OCI-LY1 (cell line): ENCODE measurements at regions not wholly inside any gene's neighbourhood (a gene's known extent, or its start where the extent isn't known, plus 50 kb on each side); places are given as distances from the start of the nearest gene placed in this dataset.

ENCODE experiments used
- H2AFZ ChIP-seq: fragments of 200-600 bp; sonication (generic), shearing (Covaris generic); 2 replicates; pipeline ENCODE4 v1.6.0; 2014; ENCODE audit warnings: antibody characterized with exemption, mild to moderate bottlenecking, low read length
- H3F3A ChIP-seq: fragments of 200-600 bp; sonication (generic), shearing (Covaris generic); 2 replicates; pipeline ENCODE4 v1.6.0; 2014; ENCODE audit warnings: mild to moderate bottlenecking, antibody characterized with exemption, low read length, moderate library complexity; ENCODE audit not compliant: insufficient read depth
- H3K27ac ChIP-seq: fragments of 200-600 bp; sonication (generic); 2 replicates; pipeline ENCODE4 v1.5.1; 2014; ENCODE audit warnings: low read length, mixed run types, mild to moderate bottlenecking, low read depth; ENCODE audit not compliant: poor library complexity, severe bottlenecking
- H3K27me3 ChIP-seq: fragments of 200-600 bp; sonication (generic); 2 replicates; pipeline ENCODE4 v1.6.0; 2014; ENCODE audit warnings: antibody characterized with exemption, mild to moderate bottlenecking, low read length, moderate library complexity; ENCODE audit not compliant: insufficient read depth
- H3K36me3 ChIP-seq: fragments of 200-600 bp; sonication (generic); 2 replicates; pipeline ENCODE4 v1.6.1; 2014; ENCODE audit warnings: mild to moderate bottlenecking, antibody characterized with exemption, low read length, moderate library complexity, mixed read lengths; ENCODE audit not compliant: insufficient read depth
- H3K4me1 ChIP-seq: fragments of 200-600 bp; sonication (generic); 2 replicates; pipeline ENCODE4 v1.5.1; 2014; ENCODE audit warnings: mild to moderate bottlenecking, low read length, moderate library complexity; ENCODE audit not compliant: insufficient read depth, severe bottlenecking
- H3K4me2 ChIP-seq: fragments of 200-600 bp; sonication (generic), shearing (Covaris generic); 2 replicates; pipeline ENCODE4 v1.6.1; 2014; ENCODE audit warnings: low read length
- H3K4me3 ChIP-seq: fragments of 200-600 bp; sonication (generic); 2 replicates; pipeline ENCODE4 v1.5.1; 2014; ENCODE audit warnings: low read length, low read depth, mild to moderate bottlenecking, mixed read lengths; ENCODE audit not compliant: poor library complexity, severe bottlenecking
- H3K79me2 ChIP-seq: fragments of 200-600 bp; shearing (Covaris generic); 2 replicates; pipeline ENCODE4 v1.6.1; 2016; ENCODE audit warnings: mixed run types, low read length, mixed read lengths; ENCODE audit not compliant: insufficient read depth
- H3K9ac ChIP-seq: fragments of 200-600 bp; sonication (generic), shearing (Covaris generic); 2 replicates; pipeline ENCODE4 v1.6.1; 2014; ENCODE audit warnings: mild to moderate bottlenecking, low read length, mixed read lengths
- H3K9me2 ChIP-seq: fragments of 200-600 bp; sonication (generic), shearing (Covaris generic); 2 replicates; pipeline ENCODE4 v1.6.1; 2014; ENCODE audit warnings: low read depth, mild to moderate bottlenecking, low read length, mixed read lengths
- H3K9me3 ChIP-seq: fragments of 200-600 bp; shearing (Covaris generic); 2 replicates; pipeline ENCODE4 v1.6.1; 2014; ENCODE audit warnings: low read length, mixed read lengths
- H4K20me1 ChIP-seq: fragments of 200-600 bp; sonication (generic), shearing (Covaris generic); 2 replicates; pipeline ENCODE4 v1.6.0; 2016; ENCODE audit warnings: mild to moderate bottlenecking, low read length; ENCODE audit not compliant: insufficient read depth
- EZH2 ChIP-seq: fragments of 200-600 bp; sonication (generic), shearing (Covaris generic); IDR thresholded peaks from 2 replicates; pipeline ENCODE4 v1.8.0; 2017; ENCODE audit warnings: borderline replicate concordance, mixed run types, mild to moderate bottlenecking, antibody characterized with exemption, low read length, moderate library complexity, mixed read lengths
- TF ChIP-seq, protein P1 (sequence below): fragments of 200-600 bp; sonication (generic), shearing (Covaris generic); IDR thresholded peaks from 2 replicates; pipeline ENCODE4 v1.5.1; 2017; ENCODE audit warnings: mild to moderate bottlenecking, antibody characterized with exemption, low read length, moderate library complexity, mixed read lengths

DNA sequence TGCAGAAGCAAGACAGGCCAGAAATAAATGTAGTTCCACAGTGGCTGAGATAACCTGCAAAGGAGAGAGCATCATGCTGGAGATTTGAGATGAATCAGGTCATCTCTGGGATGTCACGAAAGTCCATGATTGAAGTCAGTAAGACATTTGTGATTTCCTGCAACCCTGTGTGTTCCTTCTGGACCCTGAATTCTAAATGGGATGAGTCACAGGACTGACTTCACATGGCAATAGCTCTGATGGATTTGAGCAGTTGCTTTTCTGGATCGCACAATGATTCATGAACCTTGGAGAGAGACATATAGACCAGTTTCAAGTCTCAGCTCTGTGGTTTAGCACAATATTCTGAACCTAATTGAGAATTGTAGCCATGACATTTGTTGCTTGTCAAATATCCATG, 102.9 kb downstream of the TSN start:
- H3K9me3 ChIP-seq: peaks cover 7% of the 10 kb centered on the region
- no peak overlapping the region for H3K27ac ChIP-seq
- no peaks in the 10 kb centered on the region; the same call in 1 of the 2 replicates for H3K36me3 ChIP-seq
- no peaks in the 10 kb centered on the region for H3K79me2 ChIP-seq
- H4K20me1 ChIP-seq: no peaks in the 10 kb centered on the region
- H3K4me3 ChIP-seq: no peak overlapping the region
- no peaks in the 10 kb centered on the region for H3F3A ChIP-seq
- no peaks in the 10 kb centered on the region for H3K4me1 ChIP-seq
- 0 out of 2 replicates have a peak, but pooled peaks cover 5% of the 10 kb centered on the region for H3K27me3 ChIP-seq
- H3K4me2 ChIP-seq: no peak overlapping the region
- H3K9me2 ChIP-seq: no peaks in the 10 kb centered on the region
- no peak overlapping the region for H3K9ac ChIP-seq
- H2AFZ ChIP-seq: no peak overlapping the region
- TF ChIP-seq EZH2: no peak
- TF ChIP-seq, protein P1, sequence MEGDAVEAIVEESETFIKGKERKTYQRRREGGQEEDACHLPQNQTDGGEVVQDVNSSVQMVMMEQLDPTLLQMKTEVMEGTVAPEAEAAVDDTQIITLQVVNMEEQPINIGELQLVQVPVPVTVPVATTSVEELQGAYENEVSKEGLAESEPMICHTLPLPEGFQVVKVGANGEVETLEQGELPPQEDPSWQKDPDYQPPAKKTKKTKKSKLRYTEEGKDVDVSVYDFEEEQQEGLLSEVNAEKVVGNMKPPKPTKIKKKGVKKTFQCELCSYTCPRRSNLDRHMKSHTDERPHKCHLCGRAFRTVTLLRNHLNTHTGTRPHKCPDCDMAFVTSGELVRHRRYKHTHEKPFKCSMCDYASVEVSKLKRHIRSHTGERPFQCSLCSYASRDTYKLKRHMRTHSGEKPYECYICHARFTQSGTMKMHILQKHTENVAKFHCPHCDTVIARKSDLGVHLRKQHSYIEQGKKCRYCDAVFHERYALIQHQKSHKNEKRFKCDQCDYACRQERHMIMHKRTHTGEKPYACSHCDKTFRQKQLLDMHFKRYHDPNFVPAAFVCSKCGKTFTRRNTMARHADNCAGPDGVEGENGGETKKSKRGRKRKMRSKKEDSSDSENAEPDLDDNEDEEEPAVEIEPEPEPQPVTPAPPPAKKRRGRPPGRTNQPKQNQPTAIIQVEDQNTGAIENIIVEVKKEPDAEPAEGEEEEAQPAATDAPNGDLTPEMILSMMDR: no peak

DNA sequence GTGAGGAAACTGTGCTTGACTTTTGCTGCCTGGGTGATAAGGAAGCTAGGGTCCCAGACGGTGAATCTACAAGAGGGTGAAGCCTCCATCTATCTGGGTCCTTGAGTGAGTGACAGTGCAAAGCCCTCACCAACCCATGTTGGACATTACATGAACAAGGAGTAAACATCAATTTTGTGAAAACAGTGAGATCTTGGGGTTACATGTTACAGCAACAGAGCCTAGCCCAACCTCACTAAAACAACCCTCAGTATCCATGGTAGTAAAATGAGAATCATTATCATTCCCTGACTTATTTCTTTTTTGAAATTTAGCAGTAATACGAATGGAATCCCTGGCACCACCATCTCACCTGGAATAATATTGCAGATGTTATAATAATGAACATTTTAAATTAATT, 103.4 kb downstream of the TSN start:
- Histone ChIP-seq H3K4me1 (no peaks in the 10 kb centered on the region), H3K79me2 (no peaks in the 10 kb centered on the region), H2AFZ (no peak overlapping the region), H3K4me3 (no peak overlapping the region), H3K4me2 (no peak overlapping the region), H3K9me3 (peaks cover 7% of the 10 kb centered on the region), H3K9ac (no peak overlapping the region), H3K9me2 (no peaks in the 10 kb centered on the region), H3K27me3 (0 out of 2 replicates have a peak, but pooled peaks cover 5% of the 10 kb centered on the region), H4K20me1 (no peaks in the 10 kb centered on the region), H3F3A (no peaks in the 10 kb centered on the region), H3K27ac (no peak overlapping the region), H3K36me3 (no peaks in the 10 kb centered on the region; the same call in 1 of the 2 replicates)
- no peak for TF ChIP-seq EZH2
- TF ChIP-seq, protein P1: no peak

DNA sequence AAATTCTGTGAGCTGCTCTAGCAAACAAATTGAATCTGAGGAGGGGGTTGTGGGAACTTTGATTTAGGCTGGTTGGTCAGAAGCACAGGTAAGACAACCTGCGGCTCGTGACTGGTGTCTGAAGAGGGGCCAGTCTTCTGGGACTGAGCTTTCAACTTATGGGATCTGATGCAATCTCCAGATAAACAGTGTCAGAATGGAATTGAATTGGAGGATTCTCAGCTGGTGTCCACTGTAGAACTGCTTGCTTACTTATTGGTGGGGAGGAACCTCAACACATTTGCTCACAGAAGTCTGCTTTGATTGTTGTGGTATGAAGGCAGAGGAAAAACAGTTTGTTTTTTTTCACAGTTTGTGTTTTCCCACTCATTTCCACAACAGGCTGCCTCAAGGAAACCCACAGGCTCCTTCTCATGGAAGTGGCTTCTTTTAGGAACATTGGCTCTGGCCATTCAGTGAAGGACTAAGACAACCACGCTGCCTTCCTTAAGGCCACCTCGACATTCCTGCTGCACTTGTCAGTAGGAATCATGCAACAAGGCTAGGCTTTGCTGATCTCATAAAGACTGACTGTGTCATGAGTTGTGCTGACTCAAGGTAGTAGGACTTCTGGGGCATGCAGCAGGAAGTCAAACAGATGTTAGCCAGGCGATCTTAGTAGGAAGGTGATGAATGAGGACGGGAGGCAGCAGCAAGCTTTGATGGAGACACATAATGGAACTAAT, 104.7 kb downstream of the TSN start:
- no peaks in the 10 kb centered on the region for H3K4me1 ChIP-seq
- no peaks in the 10 kb centered on the region for H3K79me2 ChIP-seq
- H3K36me3 ChIP-seq: no peaks in the 10 kb centered on the region
- TF ChIP-seq, protein P1: no peak
- no peak for TF ChIP-seq EZH2
- H3K9ac ChIP-seq: no peak overlapping the region
- H3K9me3 ChIP-seq: no peaks in the 10 kb centered on the region; the same call in none of the 2 replicates
- no peak overlapping the region for H3K4me2 ChIP-seq
- no peaks in the 10 kb centered on the region for H3F3A ChIP-seq
- no peak overlapping the region for H3K4me3 ChIP-seq
- H3K9me2 ChIP-seq: no peaks in the 10 kb centered on the region
- H3K27ac ChIP-seq: no peak overlapping the region
- no peaks in the 10 kb centered on the region for H4K20me1 ChIP-seq
- no peak overlapping the region for H2AFZ ChIP-seq
- 0 out of 2 replicates have a peak, but pooled peaks cover 12% of the 10 kb centered on the region for H3K27me3 ChIP-seq
